NCI-H128 (cell line): ENCODE measurements at regions not wholly inside any gene's neighbourhood (a gene's known extent, or its start where the extent isn't known, plus 50 kb on each side); places are given as distances from the start of the nearest gene placed in this dataset.
"Not testable (repeated sequence)": the region's sequence is repeated elsewhere in the genome, so short reads cannot be mapped to it uniquely, and the experiment has no call there.

Experiments
- DNase-seq: peaks from one replicate; lab custom pipeline; 2025; ENCODE audit not compliant: unreplicated experiment; lab: John Stamatoyannopoulos, UW

DNA sequence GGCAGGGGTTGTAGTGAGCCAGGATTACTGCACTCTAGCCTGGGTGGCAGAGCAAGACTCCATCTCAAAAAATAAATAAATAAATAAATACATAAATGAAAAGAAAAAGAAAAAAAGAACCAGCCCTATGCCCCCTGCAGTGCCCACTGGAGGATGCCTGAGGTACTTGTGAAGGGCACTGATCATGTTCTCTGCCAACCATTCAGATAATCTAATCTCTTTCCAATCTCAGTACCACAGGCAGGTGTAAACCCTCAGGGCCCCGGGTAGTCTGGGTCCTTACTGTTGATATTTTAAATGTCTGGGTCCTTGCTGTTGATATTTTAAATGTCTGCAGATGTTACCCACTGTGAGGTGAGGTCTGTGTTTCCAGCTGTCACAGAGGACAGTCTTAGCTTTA, 321.8 kb upstream of the ADCY2 start:
- no peak for DNase-seq

DNA sequence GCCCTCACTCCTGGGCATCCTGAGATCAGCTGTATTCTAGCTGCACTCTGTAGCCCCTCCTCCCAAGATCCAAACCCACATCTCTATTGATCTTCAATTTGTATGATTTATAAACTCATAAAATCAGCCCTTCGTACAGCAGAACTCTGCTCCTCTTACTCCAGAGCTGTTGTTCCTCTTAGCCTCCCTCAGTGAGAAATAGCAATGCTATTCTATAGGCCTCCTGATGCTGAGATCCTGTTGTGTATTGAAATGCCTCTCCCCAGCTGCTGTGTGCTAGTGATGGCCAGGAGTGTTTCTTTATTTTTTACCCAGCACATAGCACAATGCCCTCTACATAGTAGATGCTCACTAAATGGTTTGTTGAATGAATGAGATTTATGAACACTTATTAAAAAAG, 320.5 kb upstream of the ADCY2 start:
- no peak for DNase-seq

DNA sequence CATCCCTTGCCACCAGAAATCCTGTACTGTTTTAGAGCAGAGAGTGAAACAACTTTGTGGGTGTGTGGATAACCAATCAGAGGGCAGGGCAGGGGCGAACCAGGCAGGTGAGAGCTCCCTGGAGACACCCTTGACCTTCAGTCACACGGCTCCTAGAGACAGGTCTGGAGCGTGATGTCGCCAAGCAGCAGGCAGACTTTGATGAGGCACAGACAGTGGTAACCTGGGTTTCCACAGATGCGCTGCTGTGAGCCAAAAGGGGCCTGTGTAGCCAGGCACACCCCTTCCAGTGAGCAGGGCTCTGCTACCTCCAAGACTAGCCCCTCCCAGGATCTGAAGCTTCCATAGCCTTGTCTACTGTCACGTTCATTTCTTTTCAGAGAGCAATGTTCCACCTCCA, 317.8 kb upstream of the ADCY2 start:
- no peak for DNase-seq

DNA sequence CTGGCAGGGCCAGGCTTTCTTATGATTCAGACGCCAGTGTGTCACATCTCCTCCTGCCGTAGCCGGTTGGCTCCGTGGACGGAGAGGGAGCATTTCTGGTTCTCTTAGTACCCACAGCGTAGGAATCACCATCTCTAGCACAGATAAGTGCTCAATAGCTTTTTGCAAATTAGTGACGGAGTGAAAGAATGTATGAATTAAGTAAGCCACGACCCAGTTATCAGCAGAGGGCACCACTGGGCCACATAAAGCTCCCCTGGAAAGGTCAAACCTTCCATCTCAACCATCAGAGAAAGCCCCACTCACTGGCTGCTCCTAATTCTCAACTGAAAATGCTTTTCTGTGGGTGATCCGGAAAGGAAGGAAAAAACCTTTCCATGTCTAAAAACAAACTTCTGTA, 317.0 kb upstream of the ADCY2 start:
- no peak for DNase-seq

DNA sequence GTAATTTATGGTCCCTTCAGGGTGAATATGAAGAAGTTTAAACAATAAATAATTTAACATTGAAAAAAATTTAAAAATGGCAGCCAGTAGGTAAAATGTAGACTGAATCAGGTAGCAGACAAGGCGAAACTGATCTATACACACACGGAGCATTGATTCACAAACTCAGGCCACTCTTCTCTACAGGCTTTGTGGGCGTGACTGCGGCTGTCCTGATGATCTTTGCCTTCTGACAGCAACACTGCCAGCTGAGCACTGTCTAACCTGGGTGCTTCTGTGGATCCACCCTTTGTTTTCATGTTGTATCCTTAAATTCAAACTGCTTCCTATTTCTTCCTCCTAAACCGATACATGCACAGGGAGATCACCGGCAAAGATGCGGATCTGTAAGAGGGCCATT, 315.4 kb upstream of the ADCY2 start:
- DNase-seq = no peak

DNA sequence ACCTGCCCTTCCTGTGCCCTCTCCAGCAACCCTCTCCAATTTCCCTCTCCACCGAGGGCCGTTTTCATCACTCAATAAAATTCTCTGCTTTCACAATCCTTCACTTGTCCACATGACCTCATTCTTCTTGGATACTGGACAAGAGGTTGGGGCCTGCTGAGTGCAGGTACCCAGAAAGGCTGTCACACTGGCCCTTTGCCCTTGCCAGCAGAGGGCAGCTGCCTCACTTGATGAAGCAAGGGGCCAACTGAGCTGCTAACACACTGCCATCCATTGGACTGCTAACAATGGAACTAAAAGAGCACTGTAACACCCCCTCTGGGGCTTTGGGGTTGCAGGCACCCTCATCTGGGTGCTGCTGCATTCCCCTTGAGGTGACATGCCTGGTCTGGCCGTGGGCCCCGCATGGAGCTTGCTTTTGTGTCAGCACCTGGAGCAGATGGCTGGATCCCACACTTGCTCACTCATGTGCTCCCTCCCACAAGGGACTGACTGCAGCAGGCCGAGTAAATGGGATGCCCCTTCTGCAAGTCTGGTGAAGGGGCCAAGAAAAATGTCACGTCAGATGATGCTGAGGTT, 308.1 kb upstream of the ADCY2 start:
- DNase-seq = no peak

DNA sequence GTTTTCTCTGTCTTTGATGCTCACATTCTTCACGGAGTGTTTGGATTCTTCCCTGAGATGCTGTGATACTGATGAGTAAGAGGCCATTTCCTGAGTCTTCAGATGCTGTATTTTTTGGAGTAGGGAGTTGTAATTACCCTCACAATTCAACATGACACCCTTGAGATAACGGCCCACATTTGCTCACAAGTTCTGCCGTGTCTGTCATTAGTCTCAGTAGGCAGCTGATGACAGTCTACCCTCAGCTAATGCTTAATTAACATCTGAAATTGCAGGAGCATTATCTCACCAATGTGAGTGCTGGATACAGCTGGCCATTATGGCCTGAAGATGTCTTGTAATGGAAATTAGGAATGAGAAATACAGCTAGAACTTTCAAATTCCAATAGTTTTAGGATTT, 307.1 kb upstream of the ADCY2 start:
- DNase-seq = no peak

DNA sequence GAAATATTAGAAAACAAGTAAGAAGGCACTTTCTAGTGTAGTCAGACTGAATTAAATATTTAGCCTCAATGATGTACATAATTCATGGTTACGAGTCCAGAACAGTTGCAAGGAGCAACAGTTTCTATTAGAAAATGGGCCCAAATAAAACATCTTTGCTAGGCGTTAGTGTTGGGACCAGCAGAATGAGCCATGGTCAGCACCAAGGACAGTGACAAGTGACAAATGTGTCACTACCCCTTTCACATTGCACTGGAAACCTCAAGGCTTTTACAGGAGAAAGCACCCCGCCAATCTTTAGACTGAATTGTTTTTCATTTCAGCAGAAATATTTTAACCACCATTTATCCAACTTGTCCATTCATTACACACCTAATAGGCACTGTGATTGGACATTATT, 301.3 kb upstream of the ADCY2 start:
- no peak for DNase-seq

DNA sequence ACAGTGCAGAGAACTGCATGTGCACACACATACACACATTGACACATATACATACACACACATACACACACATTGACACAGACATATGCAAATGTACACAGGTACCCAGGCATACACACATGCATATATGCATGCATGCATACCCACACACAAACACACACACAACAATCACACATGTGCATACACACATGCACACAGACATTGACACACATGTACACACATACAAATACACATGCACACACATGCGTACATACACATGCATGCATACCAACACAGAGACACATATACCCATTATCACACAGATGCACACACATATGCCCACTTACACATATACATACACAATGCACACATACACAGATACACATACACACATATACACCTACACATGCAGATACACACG, 299.6 kb upstream of the ADCY2 start:
- DNase-seq = no peak

DNA sequence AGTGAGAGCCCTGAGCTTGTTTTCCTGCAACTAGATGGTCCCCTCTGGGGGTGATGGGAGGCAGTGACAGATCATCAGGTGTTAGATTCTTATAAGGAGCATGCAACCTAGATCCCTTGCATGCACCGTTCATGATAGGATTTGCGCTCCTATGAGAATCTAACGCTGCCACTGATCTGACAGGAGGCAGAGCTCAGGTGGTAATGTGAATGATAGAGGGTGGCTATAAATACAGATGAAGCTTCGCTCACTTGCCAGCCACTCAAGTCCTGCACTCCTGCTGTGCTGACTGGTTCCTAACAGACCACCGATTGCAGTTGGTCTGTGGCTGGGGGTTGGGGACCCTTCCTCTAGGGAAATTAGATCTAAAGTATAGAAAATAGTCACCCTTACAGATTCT, 290.6 kb upstream of the ADCY2 start:
- DNase-seq = no peak

DNA sequence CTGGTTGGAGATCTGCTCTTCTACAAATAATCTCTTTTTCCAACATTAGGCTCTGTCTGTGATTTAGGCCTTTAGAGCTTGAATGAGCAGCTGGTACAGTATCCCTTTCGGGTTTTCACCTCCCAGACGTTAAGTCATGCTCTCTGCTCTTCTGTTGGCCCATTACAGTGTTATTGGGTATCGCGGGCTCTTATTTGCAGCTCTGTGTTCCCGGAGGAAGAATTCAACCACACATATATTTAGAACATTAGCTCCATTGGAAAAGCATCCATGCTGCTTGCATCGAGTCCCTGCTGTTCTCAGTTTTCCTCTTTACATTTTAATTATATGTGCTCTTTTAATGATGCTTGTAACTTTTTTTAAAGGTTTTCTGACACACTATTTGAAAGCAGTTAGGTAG, 278.0 kb upstream of the ADCY2 start:
- no peak for DNase-seq

DNA sequence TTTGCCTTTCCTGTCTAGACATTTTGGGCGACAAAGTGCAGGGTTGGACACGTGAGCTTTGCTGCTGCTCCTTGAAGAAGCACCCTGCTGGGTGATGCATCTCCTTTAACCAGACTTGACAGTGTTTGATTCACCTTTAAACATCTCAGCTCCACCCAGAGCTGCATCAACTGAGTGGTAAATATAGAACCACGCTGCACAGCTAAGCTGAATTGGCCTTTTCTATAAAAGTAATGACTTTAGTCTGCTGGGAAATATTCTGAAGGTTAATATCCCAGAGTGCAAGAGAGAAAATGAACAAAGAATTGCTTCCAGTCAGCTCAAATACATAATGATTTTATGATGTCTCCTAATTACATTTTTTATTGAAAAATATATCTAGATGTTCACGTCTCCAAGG, 264.3 kb upstream of the ADCY2 start:
- DNase-seq = no peak

DNA sequence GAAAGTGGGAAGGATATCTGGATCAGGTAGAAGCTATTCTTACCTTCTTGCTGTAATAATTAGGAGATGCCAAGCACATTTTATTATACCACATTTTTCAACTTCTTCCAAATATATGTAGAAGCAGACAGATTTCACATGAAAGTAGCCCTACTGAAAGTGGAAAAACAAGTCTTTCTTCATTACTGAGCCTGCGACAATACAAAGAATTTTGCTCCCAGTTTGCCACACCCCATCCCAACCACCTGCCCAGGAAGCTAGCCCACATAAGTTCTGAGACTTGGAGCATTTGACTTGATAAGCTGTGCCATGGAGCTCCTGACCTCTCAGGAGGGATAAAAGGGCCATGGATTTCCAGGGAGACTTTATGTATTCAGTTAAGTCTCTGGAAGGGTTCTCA, 249.1 kb upstream of the ADCY2 start:
- no peak for DNase-seq

DNA sequence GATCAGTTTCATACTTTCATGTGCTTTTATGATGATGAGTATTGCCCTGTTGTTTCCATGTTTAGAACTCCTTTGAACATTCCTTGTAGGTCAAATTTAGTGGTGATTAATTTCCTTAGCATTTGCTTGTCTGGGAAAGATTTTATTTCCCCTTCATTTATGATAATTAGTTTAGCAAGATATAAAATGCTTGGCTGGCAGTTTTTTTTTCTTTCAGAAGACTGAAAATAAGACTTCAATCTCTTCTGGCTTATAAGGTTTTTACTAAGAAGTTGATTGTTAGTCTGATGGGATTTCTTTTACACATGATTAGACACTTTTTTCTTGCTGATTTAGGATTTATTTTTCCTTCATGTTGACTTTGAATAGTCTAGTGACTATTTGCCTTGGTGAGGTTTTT, 238.9 kb upstream of the ADCY2 start:
- no peak for DNase-seq

DNA sequence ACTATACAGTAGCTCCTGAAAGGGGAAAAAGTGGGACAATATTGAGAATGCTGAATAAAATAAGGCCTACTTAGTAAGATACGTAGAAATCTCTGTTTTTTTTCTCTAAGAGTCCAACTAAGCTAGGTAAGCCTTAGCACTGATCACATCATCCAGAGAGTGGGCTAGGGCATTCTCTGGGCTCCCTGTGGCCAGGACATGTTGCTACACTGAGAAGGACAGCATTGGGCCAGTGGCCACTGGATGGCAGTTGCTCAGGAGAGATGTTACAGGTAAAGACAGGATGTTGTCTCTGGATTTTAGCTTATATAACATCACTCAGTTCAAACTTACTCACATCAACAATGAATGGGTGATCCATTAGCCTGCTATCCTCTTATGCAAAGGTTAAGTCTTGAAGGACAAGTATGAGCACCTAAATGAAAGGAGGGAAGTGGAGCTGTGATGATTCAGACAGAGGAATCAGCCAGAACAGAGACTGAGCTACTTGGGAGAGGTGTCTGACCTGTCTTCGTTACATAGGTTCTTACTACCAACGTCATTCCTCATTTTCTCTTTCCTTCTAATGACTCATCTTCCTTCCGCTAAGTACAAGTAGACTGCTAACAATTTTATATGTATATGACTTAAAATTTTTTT, 226.6 kb upstream of the ADCY2 start:
- no peak for DNase-seq

DNA sequence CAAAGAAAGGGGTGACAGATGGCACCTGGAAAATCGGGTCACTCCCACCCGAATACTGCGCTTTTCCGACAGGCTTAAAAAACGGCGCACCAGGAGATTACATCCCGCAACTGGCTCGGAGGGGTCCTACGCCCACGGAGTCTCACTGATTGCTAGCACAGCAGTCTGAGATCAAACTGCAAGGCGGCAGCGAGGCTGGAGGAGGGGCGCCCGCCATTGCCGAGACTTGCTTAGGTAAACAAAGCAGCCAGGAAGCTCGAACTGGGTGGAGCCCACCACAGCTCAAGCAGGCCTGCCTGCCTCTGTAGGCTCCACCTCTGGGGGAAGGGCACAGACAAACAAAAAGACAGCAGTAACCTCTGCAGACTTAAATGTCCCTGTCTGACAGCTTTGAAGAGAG, 225.2 kb upstream of the ADCY2 start:
- not testable (repeated sequence) for DNase-seq

DNA sequence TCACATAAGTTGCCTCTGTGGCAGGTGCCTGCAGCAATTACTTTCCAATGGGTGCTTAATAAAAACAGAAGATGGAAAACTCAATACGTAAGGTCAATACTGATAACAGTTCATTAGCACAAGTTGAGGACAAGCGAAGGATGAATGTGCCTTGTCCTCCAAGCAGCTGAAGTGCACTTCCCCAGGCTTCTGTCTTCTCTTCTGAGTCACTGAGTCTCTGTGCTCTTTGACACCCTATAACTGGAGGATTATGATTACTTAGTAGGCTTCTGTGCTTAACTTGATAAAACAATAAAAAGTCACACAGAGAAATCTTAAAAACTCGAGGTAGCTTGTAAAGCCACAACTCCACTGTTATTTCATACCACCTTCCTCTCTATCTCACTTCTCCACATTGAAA, 216.6 kb upstream of the ADCY2 start:
- DNase-seq = no peak

DNA sequence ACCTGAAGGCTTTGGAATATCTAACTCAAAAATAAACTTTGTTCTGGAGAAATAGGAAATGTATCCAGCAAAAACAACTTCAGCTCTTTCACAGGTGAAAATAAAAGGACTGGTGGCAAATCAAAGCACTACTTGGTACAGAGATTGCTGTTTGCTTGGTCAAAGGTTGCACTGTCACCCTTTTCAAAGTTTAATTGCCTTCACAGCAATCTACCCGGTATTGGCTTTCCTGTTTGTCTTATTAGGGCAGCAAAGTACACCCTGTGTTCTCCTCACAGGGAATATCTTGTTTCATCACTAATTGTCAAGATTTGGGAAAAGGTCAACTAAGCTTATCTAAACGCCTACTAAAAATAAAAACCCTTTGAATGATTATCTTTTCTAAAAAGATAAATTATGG, 214.1 kb upstream of the ADCY2 start:
- no peak for DNase-seq

DNA sequence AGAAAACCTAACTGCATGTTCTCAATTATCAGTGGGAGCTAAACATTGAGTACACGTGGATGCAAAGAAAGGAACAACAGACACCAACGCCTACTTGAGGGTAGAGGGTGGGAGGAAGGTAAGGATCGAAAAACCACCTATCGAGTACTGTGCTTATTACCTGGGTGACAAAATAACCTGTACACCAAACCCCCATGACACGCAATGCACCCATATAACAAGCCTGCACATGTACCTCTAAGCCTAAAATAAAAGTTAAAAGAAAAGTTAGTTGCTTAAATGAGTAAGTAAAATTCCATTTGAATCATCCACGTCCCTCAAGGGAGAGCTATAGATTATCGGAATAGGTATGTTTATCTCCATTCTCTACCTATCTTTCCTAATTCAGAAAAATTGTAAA, 210.2 kb upstream of the ADCY2 start:
- no peak for DNase-seq

DNA sequence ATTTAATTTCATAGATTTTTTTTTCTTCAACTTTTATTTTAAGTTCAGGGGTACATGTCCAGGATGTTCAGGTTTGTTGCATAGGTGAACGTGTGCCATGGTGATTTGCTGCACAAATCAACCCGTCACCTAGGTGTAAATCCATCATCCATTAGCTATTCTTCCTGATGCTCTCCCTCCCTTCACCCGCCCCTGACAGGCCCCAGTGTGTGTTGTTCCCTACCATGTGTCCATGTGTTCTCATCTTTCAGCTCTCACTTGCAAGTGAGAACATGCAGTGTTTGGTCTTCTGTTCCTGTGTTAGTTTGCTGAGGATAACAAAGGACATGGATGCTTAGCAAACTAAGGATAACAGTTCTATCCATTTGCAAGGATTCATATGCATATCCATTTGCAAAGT, 209.1 kb upstream of the ADCY2 start:
- no peak for DNase-seq

DNA sequence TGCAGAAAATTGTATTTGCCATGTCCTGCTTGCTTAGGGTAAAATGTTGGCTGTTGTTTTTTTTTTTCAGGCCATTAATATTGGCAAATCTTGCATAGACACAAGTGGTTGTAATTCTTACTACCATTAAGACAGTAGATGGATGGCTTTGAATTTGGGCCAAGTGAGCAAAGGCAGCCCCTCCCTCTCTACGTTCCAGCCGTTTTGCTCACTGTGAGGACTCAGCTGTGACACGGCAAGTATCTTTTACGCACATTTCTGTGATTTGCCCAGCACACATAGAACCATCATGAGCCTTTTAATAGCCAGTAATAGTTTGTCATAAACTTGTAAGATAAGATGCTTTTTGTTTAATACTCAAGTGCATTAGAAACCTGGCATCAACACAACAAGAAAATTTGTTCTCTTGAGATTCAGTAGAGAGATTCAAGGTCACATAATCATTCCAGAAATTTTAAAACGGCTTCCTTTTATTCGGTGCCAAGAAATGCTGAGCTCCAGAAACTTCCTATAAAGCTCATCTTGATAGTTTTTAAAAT, 205.2 kb upstream of the ADCY2 start:
- DNase-seq = no peak

DNA sequence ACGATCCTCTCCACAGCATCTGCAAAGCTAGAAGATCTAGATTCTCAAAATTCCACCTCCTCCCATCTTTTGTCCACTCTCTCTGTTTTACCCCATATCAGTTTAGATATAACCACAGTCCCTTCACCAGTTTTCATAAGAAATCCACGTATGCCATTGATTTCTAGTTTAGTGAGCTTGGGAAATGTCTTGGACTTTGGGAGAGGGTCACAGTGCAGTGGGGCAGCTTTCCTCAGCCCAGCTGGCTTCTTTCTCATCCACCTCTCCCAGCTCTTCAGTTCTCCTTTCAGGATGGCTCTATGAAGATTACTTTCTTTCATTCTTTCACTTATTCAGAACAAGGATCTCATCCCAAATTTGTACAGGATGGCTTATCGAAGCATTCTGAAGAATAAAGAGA, 203.9 kb upstream of the ADCY2 start:
- no peak for DNase-seq

DNA sequence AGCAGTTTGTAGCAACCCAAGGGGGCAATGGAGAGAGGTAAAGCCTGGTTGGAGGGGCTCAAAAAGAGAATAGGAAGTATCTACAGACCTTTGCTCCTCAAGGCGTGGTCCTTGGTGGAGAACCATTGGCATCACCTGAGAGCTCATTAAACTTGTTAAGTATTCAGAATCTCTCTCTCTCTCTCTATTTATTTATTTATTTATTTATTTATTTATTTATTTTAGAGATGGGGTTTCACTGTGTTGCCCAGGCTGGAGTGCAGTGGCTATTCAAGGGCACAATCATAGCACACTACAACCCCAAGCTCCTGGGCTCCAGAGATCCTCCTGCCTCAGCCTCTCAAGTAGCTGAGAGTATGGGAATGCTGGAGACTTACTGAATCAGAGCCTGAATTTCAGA, 193.1 kb upstream of the ADCY2 start:
- no peak for DNase-seq
